Lower lobe of right lung (tissue), 2 donors: ENCODE measurements at regions not wholly inside any gene's neighbourhood (a gene's known extent, or its start where the extent isn't known, plus 50 kb on each side); places are given as distances from the start of the nearest gene placed in this dataset.

ENCODE experiments used
- ATAC-seq, 2 donors: fragments of 200-7000 bp; cut with Tn5 transposase; one replicate each; pipeline ENCODE4 v1.9.1; 2020 to 2022; ENCODE audit warnings: mild to moderate bottlenecking in 2 of 2, moderate library complexity in 2 of 2
- DNase-seq: peaks from one replicate; pipeline ENCODE4 v3.0.0-alpha.2; 2020
- H3K27ac ChIP-seq: fragments of 200-600 bp; one replicate; pipeline ENCODE4 v1.8.0; 2022
- H3K27me3 ChIP-seq: fragments of 200-600 bp; one replicate; pipeline ENCODE4 v1.8.0; 2022; ENCODE audit warnings: low read depth
- H3K36me3 ChIP-seq: fragments of 200-600 bp; one replicate; pipeline ENCODE4 v1.8.0; 2022; ENCODE audit warnings: mild to moderate bottlenecking
- H3K4me1 ChIP-seq: fragments of 200-600 bp; one replicate; pipeline ENCODE4 v1.8.0; 2022
- H3K4me3 ChIP-seq: fragments of 200-600 bp; one replicate; pipeline ENCODE4 v1.8.0; 2022; ENCODE audit warnings: mild to moderate bottlenecking
- H3K9me3 ChIP-seq: fragments of 200-600 bp; one replicate; pipeline ENCODE4 v1.8.0; 2022
- intact Hi-C: fragments of 100-400 bp; cut with DNase I; formaldehyde crosslinking; loops from one replicate; pipeline ENCODE4 v1.11.0; 2022
- TF ChIP-seq, protein P1 (sequence below): fragments of 200-600 bp; IDR thresholded peaks from one replicate; pipeline ENCODE4 v1.8.0; 2022; ENCODE audit warnings: antibody characterized with exemption, mild to moderate bottlenecking
- donor health status: DM: no; HTN: yes; CAD: no; lungs with severe emphysema.

DNA sequence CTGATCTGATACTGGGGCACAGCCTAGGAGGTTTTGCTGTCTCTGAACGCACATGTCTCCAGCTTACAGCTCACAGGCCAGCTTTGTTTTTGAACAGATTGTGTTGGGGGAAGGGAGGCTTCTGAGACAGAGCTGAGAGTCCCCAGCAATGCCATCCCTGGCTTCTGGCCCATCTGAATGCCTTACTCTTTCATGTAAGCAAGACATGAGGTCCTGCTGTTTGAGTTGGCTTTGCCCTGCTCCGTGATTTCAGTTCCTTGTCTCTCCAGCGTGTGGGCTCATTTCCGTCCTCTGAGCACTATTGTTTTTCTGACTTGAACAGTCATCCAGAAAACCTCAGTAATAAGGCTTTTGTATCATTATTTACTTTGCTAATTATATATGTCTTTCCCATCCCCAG is 194.9 kb upstream of the TNP1 start:
- Histone ChIP-seq H3K4me3 (no peak overlapping the region), H3K36me3 (no peaks in the 10 kb centered on the region), H3K27me3 (no peaks in the 10 kb centered on the region), H3K27ac (no peak overlapping the region), H3K4me1 (no peaks in the 10 kb centered on the region), H3K9me3 (no peaks in the 10 kb centered on the region)
- intact Hi-C loops = no loop called here
- DNase-seq (no peak), ATAC-seq (no peak)
- TF ChIP-seq, protein P1, sequence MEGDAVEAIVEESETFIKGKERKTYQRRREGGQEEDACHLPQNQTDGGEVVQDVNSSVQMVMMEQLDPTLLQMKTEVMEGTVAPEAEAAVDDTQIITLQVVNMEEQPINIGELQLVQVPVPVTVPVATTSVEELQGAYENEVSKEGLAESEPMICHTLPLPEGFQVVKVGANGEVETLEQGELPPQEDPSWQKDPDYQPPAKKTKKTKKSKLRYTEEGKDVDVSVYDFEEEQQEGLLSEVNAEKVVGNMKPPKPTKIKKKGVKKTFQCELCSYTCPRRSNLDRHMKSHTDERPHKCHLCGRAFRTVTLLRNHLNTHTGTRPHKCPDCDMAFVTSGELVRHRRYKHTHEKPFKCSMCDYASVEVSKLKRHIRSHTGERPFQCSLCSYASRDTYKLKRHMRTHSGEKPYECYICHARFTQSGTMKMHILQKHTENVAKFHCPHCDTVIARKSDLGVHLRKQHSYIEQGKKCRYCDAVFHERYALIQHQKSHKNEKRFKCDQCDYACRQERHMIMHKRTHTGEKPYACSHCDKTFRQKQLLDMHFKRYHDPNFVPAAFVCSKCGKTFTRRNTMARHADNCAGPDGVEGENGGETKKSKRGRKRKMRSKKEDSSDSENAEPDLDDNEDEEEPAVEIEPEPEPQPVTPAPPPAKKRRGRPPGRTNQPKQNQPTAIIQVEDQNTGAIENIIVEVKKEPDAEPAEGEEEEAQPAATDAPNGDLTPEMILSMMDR = no peak

DNA sequence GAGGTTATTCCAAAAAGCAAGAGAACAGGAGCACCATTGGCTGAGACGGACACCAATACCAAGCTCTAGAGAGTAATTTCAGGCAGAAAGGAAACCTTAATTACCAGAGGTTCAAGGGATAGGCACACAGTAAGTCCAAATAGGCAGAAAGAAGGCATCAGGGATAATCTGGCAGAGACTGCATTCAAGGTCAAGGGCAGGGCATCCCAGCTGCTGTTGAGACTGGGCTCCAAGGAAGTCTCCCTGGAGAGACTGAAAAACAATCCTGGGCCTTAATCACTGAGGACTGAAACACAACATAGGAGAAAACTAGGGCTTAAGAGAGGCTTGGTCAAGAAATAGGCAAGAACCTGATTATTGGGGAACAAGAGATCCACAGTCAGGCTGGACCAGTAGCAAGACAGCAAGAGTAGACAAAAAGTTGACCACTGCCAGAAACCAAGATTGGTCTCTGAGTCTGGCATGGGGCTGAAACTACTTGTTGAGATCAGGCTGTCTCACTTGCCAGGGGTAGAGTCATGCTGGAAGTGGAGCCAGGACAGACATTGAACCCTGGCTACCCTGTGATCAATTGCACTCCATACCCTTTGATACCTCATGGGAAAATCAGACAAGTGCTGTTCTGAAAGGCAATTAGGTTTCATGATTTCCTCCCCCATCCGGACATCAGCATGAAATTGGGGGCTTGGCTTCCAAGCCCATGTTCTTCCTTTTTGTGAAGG is 193.2 kb upstream of the TNP1 start:
- Histone ChIP-seq H3K36me3 (no peaks in the 10 kb centered on the region), H3K9me3 (no peaks in the 10 kb centered on the region), H3K27ac (no peak overlapping the region), H3K4me3 (no peak overlapping the region), H3K27me3 (no peaks in the 10 kb centered on the region), H3K4me1 (no peaks in the 10 kb centered on the region)
- intact Hi-C loops = no loop called here
- DNase-seq = no peak
- no peak for ATAC-seq
- TF ChIP-seq, protein P1 = no peak

DNA sequence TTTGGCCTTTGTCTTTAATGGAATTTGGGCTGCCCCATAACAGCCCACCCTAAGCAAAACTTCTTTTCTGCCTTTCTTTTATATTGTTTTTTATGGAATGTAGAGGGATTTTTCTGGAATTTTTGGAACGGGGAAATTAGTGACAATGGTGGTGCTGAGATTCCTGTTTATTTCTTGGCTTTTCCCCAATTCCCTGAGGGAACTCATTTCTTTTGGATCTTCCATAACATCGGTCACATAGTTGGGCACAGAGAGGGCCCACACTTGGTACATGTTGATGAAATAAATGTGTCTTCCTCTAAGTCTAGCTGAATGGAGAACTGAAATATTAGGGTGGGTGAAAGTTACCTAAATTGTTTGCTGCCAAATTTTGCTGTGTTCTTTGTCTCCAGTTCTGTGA is 191.6 kb upstream of the TNP1 start:
- Histone ChIP-seq H3K4me3 (no peak overlapping the region), H3K36me3 (no peaks in the 10 kb centered on the region), H3K27ac (no peak overlapping the region), H3K27me3 (no peaks in the 10 kb centered on the region), H3K9me3 (no peaks in the 10 kb centered on the region), H3K4me1 (no peaks in the 10 kb centered on the region)
- TF ChIP-seq, protein P1 = no peak
- no peak for ATAC-seq
- intact Hi-C loops = no loop called here
- no peak for DNase-seq

DNA sequence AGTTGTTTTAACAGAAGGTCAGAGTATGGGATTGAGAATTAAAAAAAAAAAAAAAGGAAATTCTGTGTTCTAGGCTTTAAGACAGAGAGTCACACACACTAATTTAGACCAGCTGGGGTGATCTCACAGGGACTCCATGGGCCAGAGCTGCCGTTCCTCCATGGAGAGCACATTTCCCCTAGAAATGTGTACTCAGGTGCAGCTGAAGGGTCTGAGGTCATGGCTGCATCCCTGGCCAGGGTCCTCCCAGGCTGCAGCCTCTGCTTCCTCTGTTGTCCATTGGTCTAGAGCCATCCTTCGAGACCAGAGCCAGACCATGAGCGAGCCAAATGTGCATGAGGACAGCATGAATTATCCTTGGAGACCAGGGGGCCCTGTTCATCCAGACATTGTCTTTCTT is 190.1 kb upstream of the TNP1 start:
- Histone ChIP-seq H3K27me3 (no peaks in the 10 kb centered on the region), H3K4me1 (no peaks in the 10 kb centered on the region), H3K36me3 (no peaks in the 10 kb centered on the region), H3K27ac (no peak overlapping the region), H3K9me3 (no peaks in the 10 kb centered on the region), H3K4me3 (no peak overlapping the region)
- DNase-seq (no peak), ATAC-seq (no peak)
- intact Hi-C loops = no loop called here
- TF ChIP-seq, protein P1 = no peak

DNA sequence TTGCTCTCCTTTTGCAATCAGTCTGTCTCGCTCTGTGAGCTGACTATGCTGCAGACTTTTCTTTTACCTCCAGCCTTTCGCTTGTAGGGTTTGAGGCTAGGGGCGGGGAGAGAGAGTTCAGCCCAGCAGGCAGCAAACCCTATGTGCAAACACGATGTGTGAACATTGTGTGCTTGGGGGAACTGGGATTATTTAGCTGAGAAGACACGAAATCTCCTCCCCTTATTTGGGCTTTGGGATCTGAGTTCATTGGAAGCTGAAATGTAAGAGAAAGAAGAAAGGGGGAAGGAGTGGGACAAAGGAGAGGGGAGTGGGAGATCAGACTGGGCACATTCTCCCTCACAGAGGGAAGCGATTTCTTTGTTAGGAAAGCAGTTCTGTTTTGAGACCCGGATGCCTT is 189.6 kb upstream of the TNP1 start:
- H3K4me1 ChIP-seq = no peaks in the 10 kb centered on the region
- no peaks in the 10 kb centered on the region for H3K9me3 ChIP-seq
- ATAC-seq (no peak), DNase-seq (no peak)
- no peaks in the 10 kb centered on the region for H3K36me3 ChIP-seq
- TF ChIP-seq, protein P1 = no peak
- H3K27me3 ChIP-seq = no peaks in the 10 kb centered on the region
- intact Hi-C loops = no loop called here
- H3K27ac ChIP-seq = no peak overlapping the region
- H3K4me3 ChIP-seq = no peak overlapping the region
